BJ (cell line): ENCODE measurements at regions not wholly inside any gene's neighbourhood (a gene's known extent, or its start where the extent isn't known, plus 50 kb on each side); places are given as distances from the start of the nearest gene placed in this dataset.
A peak's percentile ranks its signal among the peaks of the same experiment; 100 is the strongest.

ENCODE experiments used
- CTCF ChIA-PET: fragments of 350-600 bp; formaldehyde crosslinking; extraction: SDS; loops from one replicate; lab custom pipeline; 2021; ENCODE audit warnings: antibody characterized with exemption, inconsistent platforms; lab: Yijun Ruan, JAX
- POLR2A ChIA-PET: fragments of 300-600 bp; sonication (Branson Sonifier 250); formaldehyde crosslinking; extraction: SDS; loops from one replicate; lab custom pipeline; 2021; ENCODE audit warnings: antibody characterized with exemption; lab: Charles Lee
- DNase-seq: peaks from one replicate; pipeline ENCODE4 v3.0.0-alpha.2; 2011; ENCODE audit warnings: low read depth
- H3K27me3 ChIP-seq: 2 replicates; pipeline ENCODE4 v1.6.0; 2011; ENCODE audit warnings: low read length; ENCODE audit not compliant: control insufficient read depth, insufficient read depth
- H3K36me3 ChIP-seq: 2 replicates; pipeline ENCODE4 v1.5.1; 2011; ENCODE audit warnings: low read length; ENCODE audit not compliant: control insufficient read depth, insufficient read depth
- H3K4me3 ChIP-seq: 2 replicates; pipeline ENCODE4 v1.5.1; 2011; ENCODE audit warnings: low read depth, mild to moderate bottlenecking, control low read depth, low read length
- CTCF ChIP-seq: IDR thresholded peaks from 2 replicates; pipeline ENCODE4 v1.5.1; 2011; ENCODE audit warnings: low read depth, mild to moderate bottlenecking, control low read depth, inconsistent platforms, low read length, moderate library complexity; ENCODE audit not compliant: insufficient read depth

GRCh38 chr6:9504191-9504590 is 910.7 kb downstream of the TFAP2A start:
- TF ChIP-seq CTCF, result no peak
- Histone ChIP-seq H3K36me3 (no peaks in the 10 kb centered on the region), H3K27me3 (no peaks in the 10 kb centered on the region), H3K4me3 (no peak overlapping the region)
- no peak for DNase-seq
- POLR2A ChIA-PET, result no interaction called here
- CTCF ChIA-PET, result interaction anchor here (0.6 kb wide), 1 partner anchor 941 kb away, joined by 3 read pairs; no protein-coding TSS in a partner anchor

GRCh38 chr6:9503111-9503761 is 911.6 kb downstream of the TFAP2A start:
- CTCF ChIA-PET, result interaction anchor here (0.6 kb wide), 1 partner anchor 942 kb away, joined by 3 read pairs; no protein-coding TSS in a partner anchor
- no peak overlapping the region for H3K4me3 ChIP-seq
- POLR2A ChIA-PET, result no interaction called here

GRCh38 chr6:9499709-9500108 is 915.2 kb downstream of the TFAP2A start:
- Histone ChIP-seq H3K4me3 (no peak overlapping the region), H3K27me3 (no peaks in the 10 kb centered on the region), H3K36me3 (no peaks in the 10 kb centered on the region)
- ChIA-PET POLR2A (no interaction called here), CTCF (no interaction called here)
- TF ChIP-seq CTCF, result no peak
- DNase-seq, result no peak

More at GRCh38 chr6:9503111-9503761, 911.6 kb downstream of the TFAP2A start:
- H3K36me3 ChIP-seq, result no peaks in the 10 kb centered on the region
- DNase-seq, result peak; percentile 76
- no peak for TF ChIP-seq CTCF
- no peaks in the 10 kb centered on the region for H3K27me3 ChIP-seq

GRCh38 chr6:9496837-9497236 is 918.0 kb downstream of the TFAP2A start:
- CTCF ChIA-PET, result interaction anchor here (0.8 kb wide), 1 partner anchor 38 kb away, joined by 3 read pairs; no protein-coding TSS in a partner anchor
- H3K27me3 ChIP-seq, result no peaks in the 10 kb centered on the region
- TF ChIP-seq CTCF, result no peak
- DNase-seq, result no peak
- POLR2A ChIA-PET, result no interaction called here
- no peak overlapping the region for H3K4me3 ChIP-seq
- no peaks in the 10 kb centered on the region; the same call in 1 of the 2 replicates for H3K36me3 ChIP-seq

GRCh38 chr6:9494864-9495263 is 920.0 kb downstream of the TFAP2A start:
- no peaks in the 10 kb centered on the region; the same call in 1 of the 2 replicates for H3K36me3 ChIP-seq
- no peak for DNase-seq
- no peak overlapping the region for H3K4me3 ChIP-seq
- ChIA-PET POLR2A (no interaction called here), CTCF (no interaction called here)
- H3K27me3 ChIP-seq, result no peaks in the 10 kb centered on the region
- no peak for TF ChIP-seq CTCF
